GM18861 (cell line): ENCODE measurements at regions not wholly inside any gene's neighbourhood (a gene's known extent, or its start where the extent isn't known, plus 50 kb on each side); places are given as distances from the start of the nearest gene placed in this dataset.
"Not testable (repeated sequence)": the region's sequence is repeated elsewhere in the genome, so short reads cannot be mapped to it uniquely, and the experiment has no call there.

Experiments
- ATAC-seq: cut with Tn5 transposase; IDR thresholded peaks from one replicate; pipeline ENCODE4 v1.9.1; 2021; ENCODE audit not compliant: unreplicated experiment

DNA sequence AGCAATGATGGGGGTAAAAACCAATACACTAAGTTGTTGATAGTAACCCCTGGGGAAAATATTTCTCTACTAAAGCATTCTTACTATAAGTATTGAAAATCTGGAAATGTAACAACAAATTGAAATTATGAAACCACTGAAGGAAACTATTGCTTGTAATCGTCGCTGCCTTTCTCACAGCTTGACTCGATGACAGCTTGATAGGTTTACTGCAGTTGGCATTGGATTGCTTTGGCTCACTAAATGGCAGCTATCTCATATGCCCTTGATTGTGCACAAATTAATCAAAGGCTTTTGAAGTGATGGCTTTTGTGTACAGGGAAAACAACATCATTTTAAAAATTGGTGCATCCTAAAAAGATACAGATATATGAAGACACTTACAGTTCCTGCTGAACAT, 419.6 kb upstream of the TENM3 start:
- ATAC-seq = no peak

DNA sequence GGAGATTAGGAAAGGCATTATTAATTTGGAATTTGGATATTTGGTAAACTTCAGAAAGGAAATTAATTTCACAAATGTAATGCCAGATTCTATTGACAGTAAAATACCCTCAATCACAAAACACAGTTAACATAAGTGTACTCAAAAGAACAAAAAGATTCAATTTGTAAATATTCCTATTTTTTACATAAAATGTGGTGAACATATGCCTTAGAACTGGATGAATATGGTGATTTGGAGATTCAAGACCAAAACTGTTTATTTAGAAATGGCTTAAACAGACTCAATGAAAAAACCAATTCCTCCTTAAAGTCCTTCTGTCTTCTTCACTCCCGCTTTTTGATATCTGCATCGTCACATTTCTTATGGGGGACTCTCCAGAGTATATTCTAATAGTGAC, 417.6 kb upstream of the TENM3 start:
- no peak for ATAC-seq

DNA sequence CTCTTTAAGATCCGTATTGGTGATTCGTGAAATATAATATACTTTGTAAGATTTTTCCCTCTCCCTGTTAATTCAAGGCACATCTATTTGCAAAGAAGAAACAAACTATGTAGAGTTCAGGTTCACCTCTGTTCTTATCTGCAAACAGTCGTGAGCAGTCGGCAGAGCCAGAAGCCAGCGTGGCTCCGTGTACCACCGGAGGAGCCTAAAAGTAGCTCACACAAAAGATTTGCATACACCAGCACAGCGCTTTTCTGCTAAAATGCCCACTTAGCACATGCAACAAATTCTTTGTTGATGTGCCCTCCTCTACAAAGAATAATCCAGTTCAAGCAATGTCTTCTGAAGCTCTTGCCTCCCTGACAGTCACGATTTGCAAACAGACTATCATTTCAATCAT, 416.0 kb upstream of the TENM3 start:
- ATAC-seq = no peak

DNA sequence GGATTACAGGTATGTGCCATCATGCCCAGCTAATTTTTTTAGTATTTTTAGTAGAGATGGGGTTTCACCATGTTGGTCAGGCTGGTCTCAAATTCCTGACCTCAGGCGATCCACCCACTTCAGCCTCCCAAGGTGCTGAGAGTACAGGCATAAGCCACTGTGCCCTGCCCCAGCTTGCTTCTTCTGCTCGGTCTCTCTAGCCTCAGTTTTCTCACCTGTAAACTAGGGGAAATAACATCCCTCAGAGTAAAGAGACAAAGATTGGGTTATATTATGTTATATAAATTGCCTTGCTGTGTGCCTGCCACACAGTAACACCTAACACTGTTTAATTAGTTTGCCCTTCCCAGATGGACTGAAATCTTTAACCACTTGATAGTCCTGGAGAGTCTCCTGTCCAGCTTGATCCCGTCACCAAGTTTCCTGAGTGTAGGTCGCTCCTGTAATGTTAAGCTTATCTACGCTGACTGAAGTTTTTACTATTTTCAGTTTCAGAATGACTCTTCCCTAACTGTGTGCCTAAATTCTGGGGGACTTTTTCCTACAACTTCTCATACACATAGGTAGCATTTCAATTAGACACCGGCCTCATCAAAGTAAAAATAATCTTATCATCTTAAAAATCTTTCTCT, 412.7 kb upstream of the TENM3 start:
- ATAC-seq = no peak

DNA sequence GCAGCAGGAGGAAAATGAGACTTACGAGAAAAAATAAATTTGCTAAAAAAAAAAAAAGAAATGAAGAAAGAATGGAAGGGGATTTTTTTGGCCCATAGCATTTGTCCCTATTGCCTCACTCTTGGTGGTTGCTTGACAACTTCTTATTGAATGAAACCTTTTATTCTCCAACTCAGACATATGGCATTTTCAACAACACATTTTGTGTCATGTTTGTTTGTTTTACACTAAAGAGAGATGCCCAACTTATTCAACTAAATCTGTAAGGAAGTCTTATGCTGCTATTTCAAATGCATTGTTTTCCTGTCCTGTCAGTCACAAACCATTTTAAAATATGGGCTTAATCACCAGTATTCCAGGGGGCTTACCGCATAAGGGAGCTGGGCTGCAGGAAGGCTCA, 409.1 kb upstream of the TENM3 start:
- no peak for ATAC-seq

DNA sequence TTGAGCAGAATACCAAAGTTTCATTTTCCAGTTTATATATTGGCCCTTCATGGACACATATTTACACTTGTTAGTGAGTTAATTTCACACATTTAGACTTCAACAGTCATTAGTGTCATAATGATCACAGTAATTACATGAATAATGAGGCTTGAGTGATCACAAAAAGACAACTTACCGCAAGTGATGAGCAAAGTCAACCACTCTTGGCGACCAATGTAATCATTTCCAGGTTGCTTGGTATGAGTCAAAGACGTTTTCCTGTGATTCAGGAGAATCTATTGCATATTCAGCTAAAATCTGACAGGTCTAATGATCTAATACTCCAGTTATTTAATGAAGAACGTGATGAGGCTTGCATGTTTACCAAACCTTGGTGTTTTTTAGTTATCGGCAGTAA, 407.9 kb upstream of the TENM3 start:
- no peak for ATAC-seq

DNA sequence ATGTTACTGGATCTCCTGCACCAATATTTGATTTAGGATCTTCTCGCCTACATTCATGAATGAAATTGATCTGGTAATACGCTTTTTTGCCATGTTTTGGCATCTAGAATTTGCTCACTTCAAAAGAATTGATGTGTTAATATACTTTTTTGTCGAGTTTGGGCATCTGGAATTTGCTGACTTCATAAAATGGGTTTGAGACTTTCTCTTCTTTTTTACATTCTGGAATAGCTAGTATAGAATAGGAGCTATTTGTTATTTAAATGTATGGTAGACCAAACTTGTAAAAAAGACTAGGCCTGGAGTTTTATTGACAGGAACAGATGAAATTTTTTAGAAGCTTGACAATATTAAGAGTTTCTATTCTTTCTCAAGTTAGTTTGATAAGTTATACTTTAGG, 404.9 kb upstream of the TENM3 start:
- ATAC-seq = no peak

DNA sequence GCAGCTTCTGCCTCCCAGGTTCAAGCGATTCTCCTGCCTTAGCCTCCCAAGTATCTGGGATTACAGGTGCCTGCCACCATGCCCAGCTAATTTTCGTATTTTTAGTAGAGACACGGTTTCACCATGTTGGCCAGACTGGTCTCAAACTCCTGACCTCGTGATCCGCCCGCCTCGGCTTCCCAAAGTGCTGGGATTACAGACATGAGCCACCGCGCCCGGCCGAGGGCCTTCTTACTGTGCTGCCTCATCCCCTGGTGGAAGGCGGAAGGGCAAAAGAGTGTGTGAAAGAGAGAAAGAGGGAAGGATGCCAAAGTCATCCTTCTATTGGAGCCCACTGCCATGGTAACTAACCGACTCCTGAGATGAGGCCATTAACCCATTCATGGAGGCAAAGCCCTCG, 399.4 kb upstream of the TENM3 start:
- not testable (repeated sequence) for ATAC-seq

DNA sequence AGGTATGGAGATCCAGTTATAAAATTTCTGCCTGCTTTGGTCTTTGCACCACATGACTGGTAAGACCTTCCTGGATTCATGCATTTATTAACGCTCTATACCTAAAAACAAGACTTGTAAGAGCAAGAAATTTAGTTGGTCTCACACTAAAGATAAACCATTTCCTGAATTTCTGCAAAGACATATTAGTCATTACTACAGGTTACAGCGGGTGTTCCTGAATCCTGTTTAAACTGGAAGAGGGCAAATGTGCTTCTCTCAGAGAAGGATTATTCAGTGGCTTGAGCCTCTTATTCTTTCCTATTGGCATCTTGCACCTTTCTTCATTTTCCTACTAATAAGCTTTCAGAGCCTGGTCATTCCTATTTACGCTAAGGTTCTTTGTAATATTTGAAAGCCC, 397.6 kb upstream of the TENM3 start:
- no peak for ATAC-seq

DNA sequence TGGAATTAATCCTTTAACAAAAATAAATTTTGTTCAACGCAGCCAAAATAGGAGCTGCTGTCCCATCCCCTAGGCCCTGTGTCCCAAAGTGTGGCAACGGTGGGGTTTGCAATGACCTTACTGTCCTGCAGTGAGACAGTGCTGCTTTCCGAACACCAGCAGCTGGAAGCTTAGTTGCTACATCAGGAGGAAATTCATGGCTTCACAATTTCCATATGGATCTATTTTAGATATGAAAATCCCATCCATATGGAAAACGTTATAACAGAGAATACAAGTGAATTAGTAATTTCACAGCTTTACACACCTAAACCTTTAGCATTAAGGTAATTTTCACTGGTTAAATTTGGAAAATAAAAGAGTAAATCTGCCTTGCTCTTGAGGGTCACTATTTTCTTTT, 396.3 kb upstream of the TENM3 start:
- no peak for ATAC-seq

DNA sequence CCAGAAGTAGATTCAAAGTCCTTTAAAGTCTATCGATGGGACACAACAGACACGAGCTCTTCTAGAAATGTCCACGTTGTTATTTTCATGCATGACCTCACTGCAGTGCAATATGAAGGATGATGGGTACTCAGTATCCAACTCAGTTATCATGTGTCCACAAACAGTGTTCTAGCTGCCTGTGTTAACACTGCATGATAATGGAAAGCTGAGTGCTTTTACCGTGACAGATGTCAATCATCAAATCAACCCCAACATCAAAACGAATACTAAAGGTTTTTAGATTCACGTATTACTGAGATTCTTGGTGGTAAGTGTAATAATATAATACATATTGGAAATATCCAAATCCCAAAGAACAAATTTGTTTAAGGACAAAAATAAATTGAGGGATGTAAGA, 394.8 kb upstream of the TENM3 start:
- ATAC-seq = no peak

DNA sequence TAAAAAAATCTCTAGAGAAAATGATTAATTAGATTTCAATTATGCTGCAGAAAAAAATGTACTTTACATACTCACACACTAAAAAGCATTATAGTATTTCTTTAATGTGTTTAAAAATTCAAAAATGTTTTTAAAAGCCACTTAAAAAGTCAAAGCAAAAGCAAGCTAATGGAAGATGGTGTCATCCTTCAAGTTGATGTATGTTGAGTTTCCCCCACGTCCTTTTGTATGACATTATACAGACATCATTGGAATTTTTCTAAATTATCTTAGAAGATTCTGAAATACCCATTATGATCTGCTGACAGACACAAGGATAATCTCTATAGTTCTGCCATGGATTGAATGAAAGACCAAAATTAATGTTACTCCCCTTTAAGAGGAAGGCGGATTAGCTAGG, 393.7 kb upstream of the TENM3 start:
- ATAC-seq = no peak

DNA sequence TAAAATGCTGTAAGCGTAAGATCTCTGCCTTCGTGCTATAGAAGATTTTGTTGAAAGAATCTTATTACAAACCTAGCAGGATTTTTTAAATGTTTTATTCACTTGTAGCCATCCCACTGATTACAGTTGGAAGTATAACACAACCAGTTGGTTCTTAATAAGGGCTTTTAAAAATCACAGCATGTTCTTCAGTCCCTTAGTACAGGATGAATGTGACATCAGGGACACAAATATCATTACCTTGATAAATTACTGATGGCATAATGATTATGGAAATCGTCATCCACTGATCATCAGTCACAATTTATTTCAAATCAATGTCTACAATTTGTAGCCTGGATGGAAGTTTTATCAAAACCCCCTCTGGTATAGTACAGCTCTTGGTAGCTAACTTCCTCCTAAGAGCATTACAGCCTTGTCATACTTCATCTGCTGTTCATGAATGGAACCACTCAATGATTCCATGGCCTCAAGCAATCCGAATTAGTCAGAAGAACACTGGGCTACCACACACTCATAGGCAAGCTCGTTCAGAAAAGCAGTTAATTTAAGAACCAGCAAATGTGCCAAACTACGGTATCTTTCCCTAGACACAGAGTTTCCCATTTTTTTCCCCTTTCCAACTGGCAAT, 389.2 kb upstream of the TENM3 start:
- ATAC-seq = no peak

DNA sequence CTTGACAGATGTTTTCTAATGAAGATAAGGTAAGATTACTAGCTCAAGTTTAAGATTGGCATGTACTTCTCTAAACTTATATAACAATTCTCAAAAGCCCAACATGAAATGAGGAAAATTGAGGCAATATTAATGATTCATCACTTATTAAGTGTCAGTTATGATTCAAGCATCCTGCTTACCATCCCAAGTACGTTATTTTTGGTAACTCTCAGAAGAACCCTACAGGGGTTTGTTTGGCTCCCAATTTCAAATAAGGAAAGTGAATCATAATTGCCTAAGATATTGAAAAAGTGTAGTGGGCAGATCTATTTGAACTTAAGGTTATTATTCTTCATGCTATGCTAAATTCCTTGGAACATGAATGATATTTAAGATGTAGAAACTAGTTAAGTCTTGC, 387.9 kb upstream of the TENM3 start:
- no peak for ATAC-seq

DNA sequence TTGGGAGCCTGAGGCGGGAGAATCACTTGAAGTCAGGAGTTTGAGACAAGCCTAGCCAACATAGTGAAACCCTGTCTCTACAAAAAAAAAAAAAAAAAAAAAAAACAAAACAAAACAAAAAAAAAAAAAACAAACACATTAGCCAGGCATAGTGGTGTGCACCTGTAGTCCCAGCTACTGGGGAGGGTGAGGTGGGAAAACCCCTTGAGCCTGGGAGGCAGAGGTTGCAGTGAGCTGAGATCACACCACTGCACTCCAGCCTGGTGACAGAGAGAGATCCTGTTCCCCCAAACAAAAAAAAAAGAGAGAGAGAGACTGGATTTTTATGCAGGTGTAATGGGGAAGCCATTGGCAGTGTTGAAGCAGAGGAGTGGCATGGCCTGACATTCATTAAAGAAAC, 385.7 kb upstream of the TENM3 start:
- ATAC-seq = not testable (repeated sequence)

DNA sequence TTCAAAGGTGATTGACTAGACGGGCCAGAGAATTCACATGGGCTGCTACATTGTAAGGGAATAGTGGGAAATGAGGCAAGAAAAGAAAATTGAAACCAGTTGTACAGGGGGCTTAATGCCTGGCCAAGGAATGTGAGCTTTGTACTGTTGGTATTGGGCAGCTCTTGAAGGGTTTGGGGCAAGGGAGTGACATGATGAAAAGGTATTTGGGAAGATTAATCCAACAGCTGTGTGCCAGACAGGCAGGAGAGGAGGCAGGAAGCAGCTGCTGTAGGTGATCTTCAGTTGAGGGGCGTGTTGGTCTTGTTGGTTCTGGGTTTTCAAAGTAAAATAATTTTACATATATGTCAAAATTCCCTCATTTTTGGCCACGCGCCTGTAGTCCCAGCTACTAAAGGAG, 384.5 kb upstream of the TENM3 start:
- no peak for ATAC-seq

DNA sequence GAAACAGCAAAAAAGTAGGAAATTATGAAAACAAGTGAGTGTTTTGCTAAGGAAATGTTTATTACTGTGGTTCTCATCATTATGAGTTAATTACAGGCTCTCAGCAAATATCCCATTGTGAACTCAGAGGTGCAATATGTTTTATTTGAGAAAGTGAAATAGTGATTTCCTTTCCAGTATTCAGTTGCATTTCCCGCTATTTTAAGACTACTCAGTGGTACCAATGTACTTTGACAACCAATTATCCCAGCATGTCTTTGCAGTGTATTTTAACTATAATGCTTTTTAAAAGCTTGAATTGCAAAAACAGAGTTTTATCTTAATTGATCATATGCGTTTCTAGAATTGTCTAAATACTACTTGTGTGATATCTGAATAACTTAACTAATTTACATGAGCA, 383.8 kb upstream of the TENM3 start:
- ATAC-seq = no peak

DNA sequence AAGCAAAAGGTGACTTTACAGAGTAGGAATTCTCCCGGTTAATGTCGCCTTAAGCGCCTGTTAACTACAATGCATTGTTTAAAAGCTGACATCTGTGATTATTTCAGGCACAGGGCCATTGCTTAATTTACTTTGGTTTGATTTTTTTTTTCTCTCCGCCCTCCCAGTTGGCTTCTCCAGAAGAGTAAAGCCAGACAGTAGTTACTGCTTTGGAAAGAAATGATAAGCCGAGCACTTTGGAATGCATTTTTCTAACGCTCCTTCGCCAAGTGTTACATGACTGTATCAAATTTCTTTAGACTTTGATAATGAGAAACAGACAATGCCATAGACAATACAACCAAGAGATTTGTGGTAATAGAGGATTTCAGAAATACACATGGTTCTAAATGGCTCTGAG, 383.0 kb upstream of the TENM3 start:
- no peak for ATAC-seq

DNA sequence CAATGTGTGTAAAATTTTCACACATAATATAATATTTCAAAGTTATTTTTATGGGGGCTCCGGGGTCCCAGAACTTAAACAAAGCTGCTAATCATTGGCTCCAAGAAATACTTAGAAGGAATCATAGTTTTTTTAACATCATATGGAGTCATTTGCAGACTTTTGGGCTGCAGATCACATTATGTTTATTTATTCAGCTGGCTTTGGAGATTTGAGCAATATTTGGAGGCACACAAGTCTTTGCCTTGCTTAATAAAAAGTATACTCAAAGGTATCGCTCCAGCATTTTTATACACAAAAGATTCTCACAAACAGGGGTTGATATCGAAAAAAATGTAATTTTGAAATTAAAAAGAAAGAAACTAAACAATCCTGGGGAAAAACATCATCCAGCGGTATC, 382.5 kb upstream of the TENM3 start:
- ATAC-seq = no peak

DNA sequence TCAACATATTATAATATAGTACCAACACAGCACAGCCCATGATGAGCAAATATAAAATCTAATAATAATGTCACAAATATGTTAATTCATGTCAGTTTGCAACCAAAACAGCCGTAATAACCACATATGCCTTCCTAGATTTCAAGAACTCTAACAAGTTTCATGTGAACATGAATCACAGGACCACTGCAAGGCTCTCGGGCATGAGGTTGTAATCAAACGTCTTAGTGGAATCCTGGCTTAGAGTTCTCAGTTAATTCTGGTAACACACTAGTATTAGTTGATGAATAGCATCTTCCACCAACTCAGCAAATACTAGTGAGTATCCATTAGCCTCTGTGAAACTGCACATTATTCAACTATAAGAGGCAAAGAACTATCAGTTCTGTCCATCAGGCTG, 379.3 kb upstream of the TENM3 start:
- ATAC-seq = no peak

DNA sequence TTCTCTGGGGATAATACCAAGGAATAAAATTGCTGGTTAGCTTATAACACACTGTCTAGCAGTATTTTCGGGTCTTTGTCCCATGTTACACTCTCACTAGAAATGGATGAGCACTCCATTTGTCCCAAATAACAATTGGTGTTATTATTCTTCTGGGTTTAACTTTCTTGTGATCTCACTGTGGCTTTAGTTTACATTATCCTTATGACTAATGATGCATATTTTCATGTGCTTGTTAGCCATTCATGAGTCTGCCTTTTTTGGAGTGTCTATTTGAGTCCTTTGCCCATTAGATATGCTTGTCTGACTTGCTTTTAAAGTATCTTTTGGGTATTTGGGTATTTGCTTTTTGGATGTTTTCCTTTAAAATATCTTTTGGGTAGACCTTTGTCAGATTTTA, 372.9 kb upstream of the TENM3 start:
- ATAC-seq = no peak

DNA sequence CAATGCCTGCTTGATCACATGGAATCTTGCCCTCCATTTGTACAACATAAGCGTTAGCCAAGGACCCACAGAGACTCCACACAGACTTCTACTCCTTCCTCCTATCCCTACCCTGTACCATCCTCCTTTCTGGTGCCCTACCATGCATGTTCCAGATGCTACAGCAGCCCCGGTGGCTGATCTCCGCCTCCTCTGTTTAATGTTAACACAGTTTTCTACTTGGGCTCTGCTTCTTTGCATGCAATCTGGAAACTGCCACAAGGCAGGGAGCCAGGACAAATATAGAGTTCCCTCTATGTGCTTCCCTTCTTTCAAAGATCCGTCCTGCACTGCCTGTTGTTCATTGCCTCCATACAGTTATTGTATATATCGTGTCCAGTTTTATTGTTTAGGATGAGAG, 368.6 kb upstream of the TENM3 start:
- no peak for ATAC-seq

DNA sequence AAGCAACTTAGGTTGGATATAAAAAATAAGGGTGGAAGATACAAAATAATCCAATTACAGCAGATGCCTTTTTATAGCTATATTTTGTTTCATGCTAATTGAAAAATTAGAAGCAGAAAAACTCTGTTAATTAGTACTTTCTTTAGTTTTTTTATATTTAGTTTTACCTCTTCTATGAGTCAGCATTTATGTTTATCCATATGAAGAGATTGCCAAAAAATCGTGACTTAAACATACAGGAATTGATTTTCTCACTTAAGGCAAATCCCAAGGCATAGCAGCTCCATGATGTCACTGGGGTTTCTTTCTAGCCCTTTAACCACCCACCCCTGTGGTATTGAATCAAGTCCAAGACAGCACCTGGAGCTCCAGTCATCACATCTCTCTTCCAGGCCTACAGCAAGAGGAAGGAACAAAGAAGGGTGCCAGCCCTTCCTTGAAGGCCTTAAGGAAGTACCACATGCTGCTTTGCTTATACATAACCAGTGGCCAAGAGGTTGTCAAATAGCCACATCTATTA, 365.8 kb upstream of the TENM3 start:
- no peak for ATAC-seq
